ENCODE measurements at regions not wholly inside any gene's neighbourhood (a gene's known extent, or its start where the extent isn't known, plus 50 kb on each side); places are given as distances from the start of the nearest gene placed in this dataset.

GRCh38 chr9:126262738-126263137 lies 63.9 kb upstream of the MVB12B start:
- TF ChIP-seq, protein P1, sequence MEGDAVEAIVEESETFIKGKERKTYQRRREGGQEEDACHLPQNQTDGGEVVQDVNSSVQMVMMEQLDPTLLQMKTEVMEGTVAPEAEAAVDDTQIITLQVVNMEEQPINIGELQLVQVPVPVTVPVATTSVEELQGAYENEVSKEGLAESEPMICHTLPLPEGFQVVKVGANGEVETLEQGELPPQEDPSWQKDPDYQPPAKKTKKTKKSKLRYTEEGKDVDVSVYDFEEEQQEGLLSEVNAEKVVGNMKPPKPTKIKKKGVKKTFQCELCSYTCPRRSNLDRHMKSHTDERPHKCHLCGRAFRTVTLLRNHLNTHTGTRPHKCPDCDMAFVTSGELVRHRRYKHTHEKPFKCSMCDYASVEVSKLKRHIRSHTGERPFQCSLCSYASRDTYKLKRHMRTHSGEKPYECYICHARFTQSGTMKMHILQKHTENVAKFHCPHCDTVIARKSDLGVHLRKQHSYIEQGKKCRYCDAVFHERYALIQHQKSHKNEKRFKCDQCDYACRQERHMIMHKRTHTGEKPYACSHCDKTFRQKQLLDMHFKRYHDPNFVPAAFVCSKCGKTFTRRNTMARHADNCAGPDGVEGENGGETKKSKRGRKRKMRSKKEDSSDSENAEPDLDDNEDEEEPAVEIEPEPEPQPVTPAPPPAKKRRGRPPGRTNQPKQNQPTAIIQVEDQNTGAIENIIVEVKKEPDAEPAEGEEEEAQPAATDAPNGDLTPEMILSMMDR (conservative IDR thresholded peaks at IDR 0.05; ENCODE audit: low read depth in 2 of 2) = no peak
- TF ChIP-seq EZH2phosphoT487 (IDR thresholded peaks at IDR 0.05; ENCODE audit: unreplicated experiment) (no peak), POLR2AphosphoS5 (IDR thresholded peaks at IDR 0.05; ENCODE audit: low read depth) (no peak), NANOG (IDR thresholded peaks at IDR 0.05; ENCODE audit: borderline replicate concordance) (no peak), REST (IDR thresholded peaks at IDR 0.05; ENCODE audit: unreplicated experiment) (no peak), EZH2 (IDR thresholded peaks at IDR 0.05; ENCODE audit: low read depth, unreplicated experiment) (no peak), ETS1 (IDR thresholded peaks at IDR 0.05) (no peak)

Data from GM23338 (cell line).